Ovary (tissue), 7 donors: ENCODE measurements at regions not wholly inside any gene's neighbourhood (a gene's known extent, or its start where the extent isn't known, plus 50 kb on each side); places are given as distances from the start of the nearest gene placed in this dataset.

Experiments
- DNase-seq, 5 donors: peaks; one replicate each; pipeline ENCODE4 v3.0.0-alpha.2; 2019 to 2020
- H3K27ac ChIP-seq, 2 donors: fragments of 200-600 bp; one replicate each; pipeline versions ENCODE4 v1.5.1 to v1.8.0; 2019 to 2022
- H3K27me3 ChIP-seq: fragments of 200-600 bp; one replicate; pipeline ENCODE4 v1.8.0; 2022
- H3K36me3 ChIP-seq: fragments of 200-600 bp; sonication (generic); one replicate; pipeline ENCODE4 v1.5.1; 2019
- H3K4me1 ChIP-seq: one replicate; pipeline ENCODE4 v1.8.1; 2013; ENCODE audit warnings: mild to moderate bottlenecking, moderate library complexity; ENCODE audit not compliant: insufficient read depth
- H3K4me3 ChIP-seq: fragments of 200-600 bp; sonication (generic); one replicate; pipeline ENCODE4 v1.5.1; 2017
- H3K9me3 ChIP-seq, 2 donors: fragments of 200-600 bp in 1 of 2; sonication (generic) in 1 of 2; one replicate each; pipeline versions ENCODE4 v1.5.1 to v1.8.1; 2013 to 2019; ENCODE audit warnings: mild to moderate bottlenecking in 1 of 2, moderate library complexity in 1 of 2
- EP300 ChIP-seq: sonication (generic); formaldehyde crosslinking; IDR thresholded peaks from one replicate; pipeline ENCODE4 v1.6.1; 2017; ENCODE audit warnings: antibody characterized with exemption
- POLR2A ChIP-seq: fragments of 450-650 bp; IDR thresholded peaks from one replicate; pipeline ENCODE4 v1.6.1; 2017; ENCODE audit warnings: antibody characterized with exemption, mild to moderate bottlenecking, moderate library complexity
- WGBS, 3 donors: extraction: QIAGEN DNeasy Blood & Tissue Kit in 1 of 3; methylation state at CpG; one replicate each; pipeline versions ENCODE4 v1.1.5 to v1.1.7; 2013 to 2017; 5-methylcytosine and 5-hydroxymethylcytosine counted together
- intact Hi-C, 4 donors: fragments of 100-400 bp; cut with DNase I; formaldehyde crosslinking; loops; one replicate each; pipeline versions ENCODE4 v1.11.0 to v1.15.1; 2022 to 2023
- TF ChIP-seq, protein P1 (sequence below), 3 donors: fragments of 450-650 bp in 2 of 3; fragments of 200-600 bp in 1 of 3; IDR thresholded peaks; one replicate each; pipeline versions ENCODE4 v1.5.1 to v1.8.0; 2016 to 2022; ENCODE audit warnings: antibody characterized with exemption in 3 of 3, mild to moderate bottlenecking in 1 of 3
- donor health status: DM: no; HTN: no; CAD: no; lungs with moderate emphysema.
- donor health status: DM: no; HTN: no; CAD: no.
- donor health status: Bipolar disorder and iron deficiency.
- donor health status: DM: no; HTN: no; CAD: no.
- donor health status: DM: yes; HTN: yes; CAD: no.

DNA sequence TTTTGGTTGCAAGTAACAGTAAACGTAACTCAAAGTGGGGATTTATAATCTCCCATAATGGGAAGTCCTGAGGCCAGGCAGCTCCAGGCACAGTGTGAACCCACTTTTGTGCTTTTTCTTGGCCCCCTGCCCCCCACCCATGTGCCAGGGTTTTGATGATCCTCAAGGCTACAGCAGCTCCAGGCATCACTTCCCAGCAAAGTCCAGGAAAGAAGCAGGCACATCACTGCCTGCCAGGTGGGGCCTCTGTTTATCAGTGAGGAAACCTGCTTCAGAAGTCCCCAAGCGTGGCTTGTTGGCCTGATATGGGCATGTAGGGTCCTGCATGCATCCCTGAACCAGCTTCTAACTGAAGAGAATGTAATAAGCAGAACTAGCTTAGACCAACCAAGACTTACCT, 299.2 kb upstream of the SKOR2 start:
- DNase-seq = no peak
- TF ChIP-seq, protein P1, sequence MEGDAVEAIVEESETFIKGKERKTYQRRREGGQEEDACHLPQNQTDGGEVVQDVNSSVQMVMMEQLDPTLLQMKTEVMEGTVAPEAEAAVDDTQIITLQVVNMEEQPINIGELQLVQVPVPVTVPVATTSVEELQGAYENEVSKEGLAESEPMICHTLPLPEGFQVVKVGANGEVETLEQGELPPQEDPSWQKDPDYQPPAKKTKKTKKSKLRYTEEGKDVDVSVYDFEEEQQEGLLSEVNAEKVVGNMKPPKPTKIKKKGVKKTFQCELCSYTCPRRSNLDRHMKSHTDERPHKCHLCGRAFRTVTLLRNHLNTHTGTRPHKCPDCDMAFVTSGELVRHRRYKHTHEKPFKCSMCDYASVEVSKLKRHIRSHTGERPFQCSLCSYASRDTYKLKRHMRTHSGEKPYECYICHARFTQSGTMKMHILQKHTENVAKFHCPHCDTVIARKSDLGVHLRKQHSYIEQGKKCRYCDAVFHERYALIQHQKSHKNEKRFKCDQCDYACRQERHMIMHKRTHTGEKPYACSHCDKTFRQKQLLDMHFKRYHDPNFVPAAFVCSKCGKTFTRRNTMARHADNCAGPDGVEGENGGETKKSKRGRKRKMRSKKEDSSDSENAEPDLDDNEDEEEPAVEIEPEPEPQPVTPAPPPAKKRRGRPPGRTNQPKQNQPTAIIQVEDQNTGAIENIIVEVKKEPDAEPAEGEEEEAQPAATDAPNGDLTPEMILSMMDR (IDR thresholded peaks at IDR 0.05) = no peak
- no peak for TF ChIP-seq POLR2A
- TF ChIP-seq EP300 = no peak
- no peaks in the 10 kb centered on the region for H3K27me3 ChIP-seq
- intact Hi-C loops = no loop called here
- H3K9me3 ChIP-seq = no peaks in the 10 kb centered on the region
- H3K4me3 ChIP-seq = no peak overlapping the region
- H3K27ac ChIP-seq = no peak overlapping the region
- WGBS, 3 donors = 50 to 84% (median 58%) methylated on average over 2 of the region's 2 CpGs
- no peaks in the 10 kb centered on the region for H3K36me3 ChIP-seq
- H3K4me1 ChIP-seq = no peaks in the 10 kb centered on the region

DNA sequence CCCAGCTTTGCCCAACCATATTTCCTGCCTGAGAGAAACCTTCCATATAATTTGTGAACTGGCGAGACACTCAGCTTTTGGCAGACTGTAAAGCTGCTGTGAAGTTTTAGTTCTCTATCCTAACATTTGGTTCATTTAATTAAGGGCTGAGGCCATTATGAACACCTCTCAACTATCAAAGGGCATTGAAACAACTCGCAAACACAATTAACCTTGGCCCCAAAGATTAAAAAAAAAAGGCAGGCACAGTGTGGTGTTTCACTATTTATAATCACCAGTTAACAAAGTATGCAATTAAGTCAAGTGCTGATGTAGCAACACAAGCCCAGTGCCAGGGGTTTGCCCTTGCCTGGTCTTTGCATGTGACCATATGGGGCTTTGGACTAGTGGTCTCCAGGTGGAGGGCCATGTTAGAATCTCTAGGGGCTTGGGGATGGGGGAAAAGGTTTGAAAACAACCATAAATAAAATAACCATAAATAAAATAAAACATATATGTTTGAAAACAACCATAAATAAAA, 297.6 kb upstream of the SKOR2 start:
- H3K36me3 ChIP-seq = no peaks in the 10 kb centered on the region
- no peak overlapping the region for H3K27ac ChIP-seq
- no peaks in the 10 kb centered on the region for H3K27me3 ChIP-seq
- H3K4me3 ChIP-seq = no peak overlapping the region
- intact Hi-C loops = no loop called here
- no peak for DNase-seq
- no peaks in the 10 kb centered on the region for H3K9me3 ChIP-seq
- H3K4me1 ChIP-seq = no peaks in the 10 kb centered on the region
- TF ChIP-seq, protein P1 (IDR thresholded peaks at IDR 0.05) = no peak
- no peak for TF ChIP-seq EP300
- no peak for TF ChIP-seq POLR2A
- WGBS, 3 donors = 6 to 20% (median 13%) methylated on average over 2 of the region's 2 CpGs

DNA sequence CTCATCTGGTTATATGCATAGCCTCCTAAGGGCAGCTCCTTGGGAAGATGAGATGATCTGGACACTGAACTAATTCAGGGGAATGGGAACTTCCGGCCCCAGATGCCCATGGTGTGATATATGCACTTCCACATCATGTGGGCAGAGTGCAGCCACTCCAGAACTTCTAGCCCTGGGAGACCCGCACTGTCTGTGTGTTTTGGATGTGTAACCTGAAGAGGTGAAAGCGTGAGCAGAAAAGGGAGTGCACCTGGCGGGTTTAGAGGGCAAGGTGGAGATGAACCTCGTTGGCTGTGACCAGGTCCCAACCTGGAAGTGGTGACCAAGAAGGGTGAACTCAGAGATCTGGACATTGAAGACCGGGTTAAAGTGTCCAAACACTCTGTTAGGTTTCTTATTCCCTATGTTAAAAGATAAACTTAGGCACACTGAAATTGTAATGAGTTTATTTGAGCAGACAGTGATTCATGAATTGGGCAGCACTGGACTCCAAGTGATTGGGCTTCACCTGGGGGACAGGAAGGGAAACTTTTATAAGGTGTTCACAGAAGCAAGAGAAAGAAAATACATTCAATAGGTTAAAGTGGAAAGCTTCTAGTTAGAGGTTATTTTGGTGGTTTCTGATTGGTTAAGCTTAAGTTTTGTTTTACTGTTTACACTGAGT, 296.2 kb upstream of the SKOR2 start:
- Histone ChIP-seq H3K9me3 (no peaks in the 10 kb centered on the region), H3K27ac (no peak overlapping the region), H3K4me3 (no peak overlapping the region), H3K27me3 (no peaks in the 10 kb centered on the region), H3K36me3 (no peaks in the 10 kb centered on the region), H3K4me1 (no peaks in the 10 kb centered on the region)
- TF ChIP-seq POLR2A = no peak
- no peak for TF ChIP-seq EP300
- TF ChIP-seq, protein P1 (IDR thresholded peaks at IDR 0.05) = no peak
- DNase-seq = no peak
- intact Hi-C loops = no loop called here
- WGBS, 3 donors = 78 to 80% (median 80%) methylated on average over 6 of the region's 6 CpGs

DNA sequence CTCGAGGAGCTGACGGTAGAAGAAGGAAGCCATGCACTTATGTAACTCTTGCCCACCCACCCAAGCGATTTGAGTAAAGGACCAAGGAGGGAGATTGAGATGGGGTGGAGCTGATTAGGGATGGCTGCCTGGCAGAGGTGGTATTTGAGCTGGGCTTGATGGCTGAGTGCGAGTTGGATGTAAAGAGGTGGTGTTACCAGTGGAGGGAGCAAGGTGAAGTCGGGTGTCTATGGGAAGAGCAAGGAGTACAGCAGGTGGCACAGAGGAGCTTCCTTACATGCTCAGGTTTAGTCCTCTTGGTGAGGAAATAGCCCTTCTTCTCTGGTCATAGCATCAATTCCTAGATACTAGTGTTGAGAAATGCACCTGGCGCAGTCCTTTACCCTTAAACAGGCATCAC, 294.2 kb upstream of the SKOR2 start:
- Histone ChIP-seq H3K9me3 (no peaks in the 10 kb centered on the region), H3K27me3 (no peaks in the 10 kb centered on the region), H3K4me1 (no peaks in the 10 kb centered on the region), H3K4me3 (no peak overlapping the region), H3K27ac (no peak overlapping the region), H3K36me3 (no peaks in the 10 kb centered on the region)
- DNase-seq = no peak
- intact Hi-C loops = no loop called here
- TF ChIP-seq, protein P1 (IDR thresholded peaks at IDR 0.05) = no peak
- TF ChIP-seq POLR2A = no peak
- no peak for TF ChIP-seq EP300
- WGBS, 3 donors = 61 to 68% (median 65%) methylated on average over 6 of the region's 6 CpGs
